ENCODE measurements at regions not wholly inside any gene's neighbourhood (a gene's known extent, or its start where the extent isn't known, plus 50 kb on each side); places are given as distances from the start of the nearest gene placed in this dataset.
A peak's percentile ranks its signal among the peaks of the same experiment; 100 is the strongest.
"Not testable (repeated sequence)": the region's sequence is repeated elsewhere in the genome, so short reads cannot be mapped to it uniquely, and the experiment has no call there.

DNA sequence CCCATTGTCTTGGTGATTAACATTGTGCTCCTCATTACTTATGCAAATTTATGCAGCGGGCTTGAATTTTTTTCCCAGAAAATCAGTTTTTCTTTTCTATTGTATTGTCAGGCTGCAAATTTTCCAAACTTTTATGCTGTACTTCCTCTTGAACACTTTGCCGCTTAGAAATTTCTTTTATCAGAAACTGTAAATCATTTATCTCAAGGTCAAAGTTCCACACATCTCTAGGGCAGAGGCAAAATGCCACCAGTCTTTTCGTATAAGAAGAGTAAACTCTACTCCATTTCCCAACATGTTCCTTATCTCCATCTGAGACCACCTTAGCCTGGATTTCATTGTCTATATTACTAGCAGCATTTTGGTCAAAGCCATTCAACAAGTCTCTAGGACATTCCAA, 113.9 kb upstream of the OLFM3 start:
- Histone ChIP-seq H3K4me1 (ENCODE audit: insufficient read depth, low read length) (no peaks in the 10 kb centered on the region; the same call in 1 of the 2 replicates), H4K5ac (ENCODE audit: insufficient read length, low read depth, low read length) (no peak overlapping the region), H3K27ac (ENCODE audit: insufficient read length, low read depth, low read length) (no peak overlapping the region), H4K20me1 (ENCODE audit: control insufficient read depth, insufficient read depth, insufficient read length) (no peaks in the 10 kb centered on the region), H2BK15ac (ENCODE audit: low read depth, low read length) (no peak overlapping the region), H3K79me2 (ENCODE audit: insufficient read depth, low read length) (no peaks in the 10 kb centered on the region), H3K9me3 (ENCODE audit: control insufficient read depth, low read depth, low read length) (peaks cover 7% of the 10 kb centered on the region), H3T11ph (ENCODE audit: low read length) (no peak overlapping the region), H2BK20ac (ENCODE audit: low read depth, low read length, poor library complexity, severe bottlenecking) (no peak overlapping the region), H3K4ac (ENCODE audit: low read depth, low read length) (no peak overlapping the region), H2AFZ (ENCODE audit: low read length) (no peak overlapping the region), H3K14ac (ENCODE audit: insufficient read depth, low read length) (no peak overlapping the region), H3K4me2 (ENCODE audit: insufficient read depth, insufficient read length, low read length) (no peak overlapping the region), H3K56ac (ENCODE audit: insufficient read length, low read depth, low read length) (no peak overlapping the region), H4K91ac (ENCODE audit: insufficient read length, low read depth, low read length) (no peak overlapping the region), H4K8ac (replicated peaks; ENCODE audit: insufficient read length, low read depth, low read length) (no peak overlapping the region), H2BK12ac (ENCODE audit: insufficient read length, low read depth, low read length) (no peak overlapping the region), H3K79me1 (ENCODE audit: insufficient read depth, low read depth, low read length, poor library complexity, severe bottlenecking) (no peaks in the 10 kb centered on the region), H3K9ac (ENCODE audit: extremely low read depth, insufficient read length, low read length) (no peak overlapping the region), H3K18ac (ENCODE audit: insufficient read length, low read depth, low read length) (no peak overlapping the region), H2BK5ac (ENCODE audit: insufficient read length, low read length) (no peak overlapping the region), H2BK120ac (ENCODE audit: low read depth, low read length, poor library complexity, severe bottlenecking) (no peak overlapping the region), H3K27me3 (ENCODE audit: insufficient read depth, low read length) (no peaks in the 10 kb centered on the region), H3K23ac (ENCODE audit: insufficient read length, low read depth, low read length) (no peak overlapping the region), H2AK5ac (ENCODE audit: insufficient read length, low read length) (no peak overlapping the region), H3K23me2 (ENCODE audit: insufficient read length, low read depth, low read length, poor library complexity, severe bottlenecking) (no peaks in the 10 kb centered on the region)
- peaks cover 19 to 26% of the 10 kb centered on the region in 2 experiments for H3K9me3 Mint-ChIP-seq
- DNase-seq, result no peak
- no peak overlapping the region for H3K4me3 Mint-ChIP-seq
- H3K4me1 Mint-ChIP-seq, result peaks cover 25 to 35% of the 10 kb centered on the region in 2 experiments
- H3K27me3 Mint-ChIP-seq (ENCODE audit: low read depth), result no peaks in the 10 kb centered on the region
- no peak overlapping the region for H3K27ac Mint-ChIP-seq
- H3K36me3 Mint-ChIP-seq (ENCODE audit: insufficient read depth in 1 of 3, low read depth in 3 of 3), result peaks cover 9 to 23% (median 16%) of the 10 kb centered on the region in 3 experiments
- no CpG with 5 or more reads among the region's 3 CpGs for WGBS (ENCODE audit: extremely low coverage, insufficient read length, low lambda C conversion rate)
- TF ChIP-seq, protein P1, sequence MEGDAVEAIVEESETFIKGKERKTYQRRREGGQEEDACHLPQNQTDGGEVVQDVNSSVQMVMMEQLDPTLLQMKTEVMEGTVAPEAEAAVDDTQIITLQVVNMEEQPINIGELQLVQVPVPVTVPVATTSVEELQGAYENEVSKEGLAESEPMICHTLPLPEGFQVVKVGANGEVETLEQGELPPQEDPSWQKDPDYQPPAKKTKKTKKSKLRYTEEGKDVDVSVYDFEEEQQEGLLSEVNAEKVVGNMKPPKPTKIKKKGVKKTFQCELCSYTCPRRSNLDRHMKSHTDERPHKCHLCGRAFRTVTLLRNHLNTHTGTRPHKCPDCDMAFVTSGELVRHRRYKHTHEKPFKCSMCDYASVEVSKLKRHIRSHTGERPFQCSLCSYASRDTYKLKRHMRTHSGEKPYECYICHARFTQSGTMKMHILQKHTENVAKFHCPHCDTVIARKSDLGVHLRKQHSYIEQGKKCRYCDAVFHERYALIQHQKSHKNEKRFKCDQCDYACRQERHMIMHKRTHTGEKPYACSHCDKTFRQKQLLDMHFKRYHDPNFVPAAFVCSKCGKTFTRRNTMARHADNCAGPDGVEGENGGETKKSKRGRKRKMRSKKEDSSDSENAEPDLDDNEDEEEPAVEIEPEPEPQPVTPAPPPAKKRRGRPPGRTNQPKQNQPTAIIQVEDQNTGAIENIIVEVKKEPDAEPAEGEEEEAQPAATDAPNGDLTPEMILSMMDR (conservative IDR thresholded peaks at IDR 0.05), result no peak

DNA sequence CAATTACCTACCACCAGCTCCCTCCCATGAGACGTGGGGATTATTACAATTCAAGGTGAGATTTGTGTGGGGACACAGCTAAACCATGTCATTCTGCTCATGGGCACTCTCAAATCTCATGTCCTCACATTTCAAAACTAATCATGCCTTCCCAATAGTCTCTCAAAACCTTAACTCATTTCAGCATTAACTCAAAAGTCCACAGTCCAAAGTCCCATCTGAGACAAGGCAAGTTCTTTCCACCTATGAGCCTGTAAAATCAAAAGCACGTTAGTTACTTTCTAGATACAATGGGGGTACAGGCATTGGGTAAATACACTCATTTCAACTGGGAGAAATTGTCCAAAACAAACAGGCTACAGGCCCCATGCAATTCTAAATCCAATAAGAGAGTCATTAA, 112.8 kb upstream of the OLFM3 start:
- not testable (repeated sequence) for H3K9me3 ChIP-seq (ENCODE audit: control insufficient read depth, low read depth, low read length); DNase-seq; H3K9ac ChIP-seq (ENCODE audit: extremely low read depth, insufficient read length, low read length); H3K56ac ChIP-seq (ENCODE audit: insufficient read length, low read depth, low read length); H2BK120ac ChIP-seq (ENCODE audit: low read depth, low read length, poor library complexity, severe bottlenecking); H4K91ac ChIP-seq (ENCODE audit: insufficient read length, low read depth, low read length); H3K27ac ChIP-seq (ENCODE audit: insufficient read length, low read depth, low read length); H4K5ac ChIP-seq (ENCODE audit: insufficient read length, low read depth, low read length); H4K20me1 ChIP-seq (ENCODE audit: control insufficient read depth, insufficient read depth, insufficient read length); H3K23me2 ChIP-seq (ENCODE audit: insufficient read length, low read depth, low read length, poor library complexity, severe bottlenecking); H3T11ph ChIP-seq (ENCODE audit: low read length); H3K27me3 ChIP-seq (ENCODE audit: insufficient read depth, low read length); H2AK5ac ChIP-seq (ENCODE audit: insufficient read length, low read length); H2BK12ac ChIP-seq (ENCODE audit: insufficient read length, low read depth, low read length); H2BK5ac ChIP-seq (ENCODE audit: insufficient read length, low read length); H3K4me2 ChIP-seq (ENCODE audit: insufficient read depth, insufficient read length, low read length); H3K4me1 ChIP-seq (ENCODE audit: insufficient read depth, low read length); H3K79me1 ChIP-seq (ENCODE audit: insufficient read depth, low read depth, low read length, poor library complexity, severe bottlenecking); H3K14ac ChIP-seq (ENCODE audit: insufficient read depth, low read length); H3K4ac ChIP-seq (ENCODE audit: low read depth, low read length); H4K8ac ChIP-seq (replicated peaks; ENCODE audit: insufficient read length, low read depth, low read length); H3K18ac ChIP-seq (ENCODE audit: insufficient read length, low read depth, low read length); H2BK20ac ChIP-seq (ENCODE audit: low read depth, low read length, poor library complexity, severe bottlenecking); H3K23ac ChIP-seq (ENCODE audit: insufficient read length, low read depth, low read length); H2AFZ ChIP-seq (ENCODE audit: low read length); H3K79me2 ChIP-seq (ENCODE audit: insufficient read depth, low read length); H2BK15ac ChIP-seq (ENCODE audit: low read depth, low read length); H3K4me3 Mint-ChIP-seq; H3K27me3 Mint-ChIP-seq (ENCODE audit: low read depth)
- Mint-ChIP-seq H3K9me3 (peaks cover 19 to 26% of the 10 kb centered on the region in 2 experiments), H3K4me1 (peaks cover 34 to 44% of the 10 kb centered on the region in 2 experiments), H3K36me3 (ENCODE audit: insufficient read depth in 1 of 3, low read depth in 3 of 3) (peaks cover 9 to 23% (median 16%) of the 10 kb centered on the region in 3 experiments), H3K27ac (0 out of 7 replicates have a peak overlapping the region, but pooled peaks of 1 of the 3 experiments have one; percentile 7)
- no CpG with 5 or more reads among the region's 2 CpGs for whole genome bisulfite sequencing (ENCODE audit: extremely low coverage, insufficient read length, low lambda C conversion rate)
